ENCODE measurements at regions not wholly inside any gene's neighbourhood (a gene's known extent, or its start where the extent isn't known, plus 50 kb on each side); places are given as distances from the start of the nearest gene placed in this dataset.
A peak's percentile ranks its signal among the peaks of the same experiment; 100 is the strongest.

- no peak for TF ChIP-seq RELA (IDR thresholded peaks at IDR 0.05; ENCODE audit: borderline replicate concordance, partially characterized antibody)
- no peak for TF ChIP-seq ATF3 (IDR thresholded peaks at IDR 0.05; ENCODE audit: borderline replicate concordance, extremely low read depth, low read depth, low read length)
- peak; percentile 49 for TF ChIP-seq MTA2 (IDR thresholded peaks at IDR 0.05; ENCODE audit: low read depth)
- no peak for TF ChIP-seq FOS (IDR thresholded peaks at IDR 0.05; ENCODE audit: borderline replicate concordance, extremely low read depth, insufficient read length)
- TF ChIP-seq ZBTB4 (CRISPR knock-in tag; IDR thresholded peaks at IDR 0.05), result no peak
- TF ChIP-seq TCF7 (IDR thresholded peaks at IDR 0.05; ENCODE audit: borderline replicate concordance), result no peak
- no peak for TF ChIP-seq MYC (IDR thresholded peaks at IDR 0.05; ENCODE audit: insufficient read depth, insufficient read length, insufficient replicate concordance, low read length, severe bottlenecking)
These were observed 111.1 kb upstream of the MCHR2 start (continued) for GRCh38 chr6:100105138-100105537.

GRCh38 chr6:100103931-100104330 is 109.9 kb upstream of the MCHR2 start:
- Histone ChIP-seq H4K20me1 (ENCODE audit: control insufficient read depth, insufficient read depth) (no peaks in the 10 kb centered on the region), H3K9ac (ENCODE audit: control insufficient read depth, insufficient read depth, low read length) (no peak overlapping the region), H3K27ac (ENCODE audit: control insufficient read depth, insufficient read depth) (no peak overlapping the region), H3K4me1 (ENCODE audit: control insufficient read depth, insufficient read depth, low read length) (no peaks in the 10 kb centered on the region), H3K4me3 (no peak overlapping the region), H3K27me3 (replicated peaks in 1 of 2; ENCODE audit: control insufficient read depth in 2 of 2, insufficient read depth in 2 of 2, low read length in 1 of 2) (no peaks in the 10 kb centered on the region), H3K79me2 (ENCODE audit: control insufficient read depth, insufficient read depth, low read length) (no peaks in the 10 kb centered on the region), H2AFZ (ENCODE audit: control insufficient read depth, low read depth, low read length) (no peak overlapping the region), H3K36me3 (ENCODE audit: control insufficient read depth in 2 of 2, insufficient read depth in 2 of 2, low read length in 1 of 2) (no peaks in the 10 kb centered on the region), H3K4me2 (ENCODE audit: control insufficient read depth, insufficient read depth) (no peak overlapping the region), H3K9me3 (replicated peaks; ENCODE audit: control insufficient read depth, insufficient read depth, low read length) (no peaks in the 10 kb centered on the region)
- BruUV-seq (replicated peaks), result no TSS peak
- ChIA-PET POLR2A (no interaction called here), SMC1A (ENCODE audit: uncharacterized antibody, unreplicated experiment) (interaction anchor here (0.6 to 1.5 kb wide), 7 partner anchors 9 to 590 kb away, joined by 3 to 5 read pairs (median 4); no protein-coding TSS in a partner anchor), RAD21 (ENCODE audit: unreplicated experiment) (interaction anchor here (1.0 to 1.5 kb wide), 3 partner anchors 24 to 616 kb away, joined by 3 read pairs; no protein-coding TSS in a partner anchor), CTCF (interaction anchor here (1.0 to 1.9 kb wide), 7 partner anchors 11 to 553 kb away, joined by 3 to 7 read pairs (median 3); no protein-coding TSS in a partner anchor)
- DNase-seq (ENCODE audit: low read depth, low spot score) (no peak), ATAC-seq (no peak), FAIRE-seq (no peak)
- intact Hi-C loops (cut with micrococcal nuclease; ENCODE audit: unreplicated experiment), result loop anchor here (10.0 kb wide), 1 partner anchor 1121 kb away; no protein-coding TSS in a partner anchor
- 20% methylated on average over 2 of the region's 2 CpGs for WGBS (ENCODE audit: insufficient coverage, insufficient replicate concordance, low lambda C conversion rate, missing lambda C conversion rate)
- in situ Hi-C loops (cut with MboI), result loop anchor here (5.0 kb wide), 1 partner anchor 237 kb away; no protein-coding TSS in a partner anchor
- TF ChIP-seq SMARCA5 (IDR thresholded peaks at IDR 0.05) (no peak), IRF5 (IDR thresholded peaks at IDR 0.05; ENCODE audit: borderline replicate concordance) (no peak), IRF3 (IDR thresholded peaks at IDR 0.05) (no peak), CREM (IDR thresholded peaks at IDR 0.05; ENCODE audit: low read depth) (no peak), MLLT1 (IDR thresholded peaks at IDR 0.05) (no peak), HDAC6 (IDR thresholded peaks at IDR 0.05; ENCODE audit: unreplicated experiment) (no peak)

Measured in GM12878 (cell line).